ENCODE measurements at regions not wholly inside any gene's neighbourhood (a gene's known extent, or its start where the extent isn't known, plus 50 kb on each side); places are given as distances from the start of the nearest gene placed in this dataset.
"Not testable (repeated sequence)": the region's sequence is repeated elsewhere in the genome, so short reads cannot be mapped to it uniquely, and the experiment has no call there.

DNA sequence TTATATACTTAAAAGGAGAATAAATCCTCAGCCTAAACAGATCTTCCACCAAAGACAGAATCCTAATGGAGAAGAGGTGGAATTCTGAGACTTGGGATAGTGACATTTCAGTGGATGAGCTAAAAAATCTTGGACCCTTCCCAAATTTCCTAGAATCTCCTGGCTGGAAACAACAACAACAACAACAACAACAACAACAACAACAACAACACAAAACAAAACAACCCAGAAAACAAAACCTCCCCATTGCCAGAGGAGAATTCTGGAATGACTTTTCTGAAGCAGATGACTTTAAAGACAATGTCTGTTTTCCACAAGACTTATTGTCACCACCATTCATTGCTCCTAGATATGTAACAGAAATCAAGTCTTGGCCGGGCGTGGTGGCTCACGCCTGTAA, 322.1 kb downstream of the ARL4A start:
- DNase-seq: no peak

DNA sequence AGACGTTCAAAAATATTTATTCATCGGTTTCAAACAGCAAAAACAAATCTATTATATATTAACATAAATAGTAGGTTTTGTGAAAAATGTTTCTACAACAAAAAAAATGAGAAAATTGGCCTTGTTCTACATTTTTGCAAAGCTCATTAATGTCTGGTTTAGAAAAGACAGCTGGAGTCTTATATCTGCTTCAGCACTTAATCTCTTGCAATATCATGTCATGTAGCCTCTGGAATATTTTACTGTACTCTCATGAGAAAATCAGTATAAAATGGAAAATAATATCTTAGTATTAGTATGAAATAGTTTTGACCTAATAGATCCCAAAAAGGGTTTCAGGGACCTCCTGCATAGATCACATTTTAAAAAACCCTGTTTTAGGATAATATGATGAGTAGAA, 326.6 kb downstream of the ARL4A start:
- no peak for DNase-seq

DNA sequence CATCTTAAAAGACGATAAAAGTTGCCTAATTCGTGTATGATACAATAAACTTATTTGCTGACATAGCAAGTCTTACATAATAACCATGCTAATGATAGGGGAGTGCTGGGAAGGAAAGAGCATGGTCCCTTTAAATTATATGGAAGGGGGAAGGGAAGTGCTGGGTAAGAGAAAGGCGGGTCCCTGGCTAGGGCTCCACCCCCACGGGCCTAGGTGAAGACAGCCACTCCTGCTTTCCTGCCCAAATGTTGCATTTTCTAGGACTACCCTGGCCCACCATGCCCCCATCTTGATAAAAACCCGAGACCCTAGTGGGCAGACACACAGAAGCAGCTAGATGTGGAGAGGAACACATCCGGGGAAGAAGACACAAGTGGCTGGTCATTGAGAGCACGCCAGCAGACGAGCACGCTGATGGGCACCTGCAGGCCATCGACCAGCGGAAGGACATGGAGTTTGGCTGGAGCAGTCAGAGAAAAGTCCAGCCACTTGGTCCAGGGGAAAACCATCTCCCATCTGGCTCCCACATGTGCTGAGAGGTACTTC, 328.7 kb downstream of the ARL4A start:
- DNase-seq: no peak

DNA sequence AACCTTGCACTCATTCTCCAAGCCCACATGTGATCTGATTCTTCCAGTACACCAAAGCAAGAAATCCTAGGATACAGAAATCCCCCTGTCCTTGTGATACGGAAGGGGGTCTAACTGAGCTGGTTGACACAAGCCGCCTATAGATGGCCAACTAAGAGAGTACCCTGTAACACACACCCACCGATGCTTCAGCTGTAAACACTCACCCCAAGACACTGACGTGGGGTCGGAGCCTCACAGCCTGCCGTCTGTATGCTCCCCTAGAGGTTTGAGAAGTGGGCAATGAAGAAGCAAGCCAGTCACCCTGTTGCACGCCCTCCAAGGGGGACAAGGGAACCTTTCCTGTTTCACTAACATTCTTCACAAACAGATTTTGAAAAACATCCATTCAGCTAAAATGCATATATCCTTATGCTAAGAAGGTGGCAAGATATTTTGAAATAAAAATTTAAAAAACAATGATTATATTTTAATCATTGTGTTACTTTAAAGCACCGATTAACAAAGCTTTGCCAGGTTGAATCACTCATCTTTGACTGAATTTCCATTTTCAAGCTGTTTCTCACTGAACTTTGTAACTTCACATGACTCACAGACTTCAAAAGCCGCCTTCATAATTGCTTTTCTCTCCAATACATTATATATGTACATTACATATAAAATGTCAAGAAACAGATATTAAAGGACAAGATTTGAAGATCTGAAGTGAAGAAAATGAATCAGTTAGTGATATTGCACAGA, 329.3 kb downstream of the ARL4A start:
- DNase-seq: no peak

DNA sequence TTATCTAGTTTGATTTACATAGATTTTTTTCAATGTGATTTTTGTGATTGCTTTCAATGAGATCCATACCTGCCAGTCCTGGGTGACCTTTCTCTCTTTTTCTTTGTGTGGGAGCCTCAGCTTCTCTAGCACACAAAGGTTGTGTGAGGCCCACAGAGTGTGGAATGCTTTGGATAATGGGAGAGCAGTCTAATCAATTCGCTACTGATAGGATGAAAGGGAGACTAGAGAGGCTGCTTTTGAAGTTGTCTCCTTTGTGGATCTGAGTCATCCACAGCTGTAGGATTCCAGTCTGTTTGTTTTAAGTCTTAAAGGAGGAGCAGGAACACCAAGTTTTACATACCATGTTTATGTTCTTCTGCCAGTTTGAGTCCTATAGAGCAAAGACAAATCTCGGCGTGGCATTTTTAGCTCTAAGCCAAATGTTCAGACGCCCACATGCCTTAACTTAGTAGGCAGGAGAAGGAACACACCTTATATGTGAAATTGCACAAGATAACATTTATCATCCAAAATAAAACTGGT, 330.0 kb downstream of the ARL4A start:
- no peak for DNase-seq

DNA sequence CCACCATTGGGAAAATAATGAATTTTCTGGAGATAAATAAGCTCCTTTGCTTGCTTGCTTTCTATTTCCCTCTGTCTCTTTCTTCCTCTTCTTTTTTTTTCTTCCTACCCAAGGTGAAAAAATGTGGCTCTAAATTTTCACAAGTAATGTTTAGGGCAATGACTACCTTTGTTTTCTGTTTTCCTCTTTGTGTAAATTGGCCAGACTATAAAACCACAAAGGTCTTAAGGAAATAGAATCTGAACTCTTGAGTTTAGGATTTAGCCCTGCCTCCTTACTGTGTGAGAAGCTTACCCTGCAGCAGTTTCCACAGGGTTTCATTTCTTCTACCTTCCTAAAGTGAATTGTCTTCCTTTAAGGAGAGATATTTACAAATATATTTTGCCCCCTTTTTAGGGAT, 330.4 kb downstream of the ARL4A start:
- no peak for DNase-seq

DNA sequence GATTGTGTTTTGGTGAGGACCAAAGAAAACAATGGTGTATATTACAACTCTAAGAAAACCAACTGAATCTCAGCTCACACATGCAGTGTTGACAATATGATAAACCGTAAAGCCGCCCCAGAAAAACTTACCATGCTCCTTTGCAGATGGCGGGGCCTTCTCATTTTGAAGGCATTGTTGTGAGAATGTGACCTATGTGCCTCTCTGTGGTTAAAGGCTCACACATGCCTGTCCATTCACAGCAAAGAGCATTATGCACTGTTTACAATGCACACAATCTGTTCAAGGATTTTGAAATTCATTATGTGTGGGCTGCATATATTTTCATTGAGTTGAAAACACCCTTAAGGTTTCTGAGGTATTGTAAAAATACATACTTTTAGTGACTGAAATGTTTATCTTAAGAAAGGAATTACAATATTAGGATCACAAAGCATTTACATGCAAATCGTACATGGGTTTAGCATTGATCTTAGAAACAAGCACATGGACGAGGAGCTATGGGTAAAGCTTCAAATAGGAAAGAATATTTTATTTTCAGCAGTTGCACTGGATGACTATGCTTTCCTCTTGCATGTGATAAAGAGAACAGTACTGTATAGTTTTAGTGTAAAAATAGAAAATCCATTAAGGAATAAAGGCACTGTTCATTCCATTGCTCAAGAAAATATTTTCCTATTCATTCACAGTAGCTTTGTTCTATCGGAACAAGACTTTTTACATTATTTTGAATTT, 334.3 kb downstream of the ARL4A start:
- DNase-seq: no peak

DNA sequence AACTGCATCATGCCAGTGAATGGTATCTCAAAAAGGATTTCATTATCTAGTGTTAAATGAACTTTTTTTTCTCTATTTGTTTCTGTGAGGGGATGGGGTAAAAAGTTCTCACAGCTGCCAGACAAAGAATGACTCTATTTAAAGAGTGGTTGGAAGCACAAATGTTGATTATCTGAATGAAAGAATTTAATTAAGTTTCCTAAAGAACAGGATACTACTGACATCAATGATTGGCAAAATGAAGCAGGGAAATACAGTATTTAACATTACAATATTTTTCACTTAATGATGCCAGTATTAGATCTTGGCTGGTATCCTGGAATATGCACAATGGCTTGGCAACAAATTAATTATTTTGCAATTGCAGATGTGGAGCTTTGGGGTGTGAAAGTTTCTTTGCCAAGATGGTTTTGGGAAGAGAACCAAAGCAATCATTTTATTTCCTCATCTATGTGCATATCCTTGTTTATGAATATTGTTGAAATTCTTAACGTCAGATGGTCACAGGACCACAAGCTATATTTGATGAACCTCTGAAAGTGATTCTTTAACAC, 336.8 kb downstream of the ARL4A start:
- no peak for DNase-seq

DNA sequence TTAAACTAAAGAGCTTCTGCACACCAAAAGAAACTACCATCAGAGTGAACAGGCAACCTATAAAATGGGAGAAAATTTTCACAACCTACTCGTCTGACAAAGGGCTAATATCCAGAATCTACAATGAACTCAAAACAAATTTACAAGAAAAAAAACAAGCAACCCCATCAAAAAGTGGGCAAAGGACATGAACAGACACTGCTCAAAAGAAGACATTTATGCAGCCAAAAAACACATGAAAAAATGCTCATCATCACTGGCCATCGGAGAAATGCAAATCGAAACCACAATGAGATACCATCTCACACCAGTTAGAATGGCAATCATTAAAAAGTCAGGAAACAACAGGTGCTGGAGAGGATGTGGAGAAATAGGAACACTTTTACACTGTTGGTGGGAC, 337.6 kb downstream of the ARL4A start:
- DNase-seq: not testable (repeated sequence)

DNA sequence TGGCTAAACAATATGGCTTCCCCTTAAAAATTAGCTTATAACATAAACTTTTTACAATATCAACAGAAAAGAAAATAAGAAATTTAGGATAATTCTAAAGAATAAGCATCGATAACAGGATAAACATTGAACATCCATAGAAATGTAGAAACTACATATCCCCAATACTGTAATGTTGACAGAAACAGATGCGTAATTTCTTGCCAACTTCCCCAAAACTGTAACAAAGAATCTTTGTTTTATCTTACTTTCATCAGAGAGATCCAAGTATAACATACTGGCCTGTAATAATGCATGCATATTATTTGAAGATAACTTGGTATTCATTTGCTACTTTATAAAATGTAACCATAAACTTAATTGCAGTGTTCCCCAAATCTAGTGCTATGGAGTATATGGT, 339.9 kb downstream of the ARL4A start:
- no peak for DNase-seq

DNA sequence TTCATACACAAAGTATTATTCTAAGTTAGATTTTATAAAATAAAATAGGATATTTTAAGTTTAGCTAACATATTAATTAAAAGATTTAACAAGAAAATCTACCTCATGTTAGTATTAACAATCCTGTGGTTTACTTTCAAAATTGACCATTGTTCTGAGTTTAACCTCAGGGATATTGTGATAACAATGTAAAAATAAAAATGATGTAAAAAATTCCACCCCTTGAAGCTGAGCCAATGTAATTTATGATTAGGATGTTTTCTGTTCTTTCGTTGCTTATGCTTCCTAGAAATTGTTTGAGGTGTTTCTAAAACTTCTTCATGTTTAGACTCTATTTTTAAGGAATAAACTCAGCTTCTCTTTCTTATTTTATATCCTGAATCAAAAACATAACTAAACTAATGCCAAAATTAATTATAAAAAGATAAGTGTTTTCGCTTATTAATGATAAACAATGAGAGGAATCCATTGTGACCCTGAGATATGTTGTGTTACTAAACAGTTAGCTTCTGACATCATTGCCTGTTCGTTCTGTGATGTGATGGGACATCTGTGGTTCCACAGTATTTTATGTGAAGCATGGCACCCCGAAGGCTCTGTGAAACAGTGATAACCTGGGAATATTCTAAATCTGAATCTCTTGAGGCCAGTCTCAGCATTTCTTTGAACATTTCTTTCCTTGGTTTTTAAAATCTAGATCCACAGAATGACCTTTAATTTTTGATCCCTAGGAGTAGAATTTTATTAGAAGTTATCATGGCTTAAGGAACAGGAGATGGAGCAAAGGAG, 340.8 kb downstream of the ARL4A start:
- DNase-seq: no peak

DNA sequence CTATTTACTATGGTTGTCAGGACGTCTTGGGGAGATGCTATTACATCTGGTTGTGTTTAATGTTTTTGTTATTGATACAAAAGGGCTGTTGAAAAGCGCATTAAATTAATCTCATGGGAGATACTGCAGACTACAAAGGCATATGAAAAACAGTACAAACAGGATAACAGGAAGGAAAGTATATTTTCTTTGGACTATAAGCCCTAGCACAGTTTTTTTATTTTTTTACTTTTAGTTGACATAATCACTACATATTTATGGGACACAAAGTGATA, 341.3 kb downstream of the ARL4A start:
- DNase-seq: no peak

DNA sequence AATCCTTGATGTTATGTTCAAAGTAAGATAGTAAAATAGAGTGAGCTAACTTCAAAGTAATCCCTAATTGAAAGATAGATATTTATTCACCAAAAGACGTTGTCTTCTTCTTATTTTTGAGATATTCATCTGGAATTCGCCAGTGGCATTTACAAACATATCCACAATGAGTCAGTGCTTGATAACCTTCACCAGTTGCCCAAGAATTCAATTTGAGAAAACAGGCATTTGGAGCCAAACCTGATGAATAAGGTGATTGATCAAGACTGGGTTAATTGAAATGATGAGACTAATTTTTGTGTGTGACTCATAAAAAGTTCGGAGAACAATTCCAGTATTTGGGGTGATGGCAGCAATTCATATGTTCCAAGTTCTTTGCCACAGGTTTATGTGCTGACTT, 344.0 kb downstream of the ARL4A start:
- no peak for DNase-seq

DNA sequence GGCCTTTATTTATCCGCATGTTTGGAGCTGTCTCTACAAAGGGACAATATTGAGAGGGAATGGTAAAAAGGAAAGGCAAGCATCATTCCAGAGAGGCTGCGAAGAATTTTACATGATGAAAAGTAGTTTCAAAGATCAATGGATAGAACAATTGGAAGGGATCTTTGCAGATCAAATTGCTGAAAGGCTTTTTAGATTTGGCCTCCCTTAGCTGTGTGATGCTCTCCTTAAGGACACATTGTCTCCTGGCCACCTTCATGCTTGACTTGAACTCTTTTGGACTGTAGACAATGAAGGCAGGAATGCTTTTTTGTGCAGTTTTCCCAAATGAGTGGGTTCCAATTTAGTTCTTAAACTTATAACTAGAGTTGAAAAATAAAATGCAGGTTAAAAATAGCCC, 344.7 kb downstream of the ARL4A start:
- no peak for DNase-seq

DNA sequence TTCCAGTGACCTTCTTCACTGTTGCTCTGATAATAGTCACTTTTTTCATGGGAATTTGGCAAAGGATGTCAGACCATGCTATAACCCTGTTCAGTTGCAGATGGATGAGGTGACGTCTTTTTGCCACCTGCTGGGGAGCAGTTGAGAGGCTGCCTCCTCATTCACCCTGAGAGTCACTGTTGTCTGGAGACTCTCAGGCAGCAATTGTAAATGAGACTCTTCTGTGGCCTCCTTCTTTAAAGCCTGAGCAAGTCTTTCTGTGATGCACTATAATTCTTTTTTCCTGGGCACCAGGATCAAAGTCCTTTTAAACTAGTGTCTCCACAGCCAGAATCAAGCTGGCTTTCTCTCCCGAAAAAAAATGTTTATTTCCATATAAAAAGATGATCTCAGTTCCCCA, 345.1 kb downstream of the ARL4A start:
- DNase-seq: no peak

DNA sequence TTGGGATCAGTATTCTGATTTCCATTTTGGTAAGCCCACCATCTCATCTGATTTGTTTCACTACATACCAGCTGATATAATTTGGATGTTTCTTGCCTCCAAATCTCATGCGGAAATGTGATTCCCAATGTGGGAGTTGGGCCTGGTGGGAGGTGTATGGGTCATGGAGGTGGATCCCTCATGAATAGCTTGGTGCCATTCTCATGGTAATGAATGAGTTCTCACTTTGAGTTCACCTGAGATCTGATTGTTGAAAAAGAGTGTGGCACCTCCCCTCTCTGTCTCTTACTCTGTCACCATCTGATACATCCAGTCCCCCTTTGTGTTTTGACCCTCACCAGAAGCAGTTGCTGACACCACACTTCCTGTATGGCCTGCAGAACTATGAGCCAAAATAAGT, 347.3 kb downstream of the ARL4A start:
- DNase-seq: no peak

DNA sequence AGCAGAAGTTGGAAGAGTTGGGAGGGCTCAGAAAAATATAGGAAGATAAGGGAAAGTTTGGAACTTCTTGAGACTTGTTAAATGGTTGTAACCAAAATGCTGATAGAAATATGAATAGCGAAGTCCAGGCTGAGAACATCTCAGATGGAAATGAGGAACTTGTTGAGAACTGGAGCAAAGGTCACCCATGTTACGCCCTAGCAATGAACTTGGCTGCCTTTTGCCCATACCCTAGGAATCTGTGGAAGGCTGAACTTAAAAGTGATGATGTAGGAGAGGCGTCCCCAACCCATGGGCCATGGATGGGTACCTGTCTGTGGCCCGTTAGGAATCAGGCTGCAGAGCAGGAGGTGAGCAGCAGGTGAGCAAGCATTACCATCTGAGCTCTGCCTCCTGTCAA, 347.8 kb downstream of the ARL4A start:
- no peak for DNase-seq

DNA sequence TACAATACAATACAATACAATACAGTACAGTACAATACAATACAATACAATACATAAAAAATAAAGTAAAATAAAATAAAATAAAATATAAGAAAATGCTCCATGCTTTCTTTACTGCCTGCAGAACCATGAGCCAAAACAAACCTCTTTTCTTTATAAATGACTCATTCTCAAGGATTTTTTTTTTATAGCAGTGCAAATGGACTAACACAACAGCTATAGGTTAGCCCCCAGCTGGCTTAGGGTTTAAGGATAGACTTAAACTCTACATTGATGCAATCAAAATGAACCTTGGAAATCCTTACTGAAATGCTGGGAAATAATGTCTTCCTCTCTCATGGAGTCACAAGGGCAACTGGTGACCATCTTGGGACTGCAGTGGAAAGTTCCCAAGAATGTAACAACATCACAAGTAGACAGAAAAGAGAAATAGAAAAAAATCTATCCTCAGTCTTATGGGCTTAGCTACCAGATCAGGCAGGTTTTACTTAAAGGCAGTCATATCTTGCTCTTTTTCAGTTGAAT, 348.9 kb downstream of the ARL4A start:
- DNase-seq: no peak

DNA sequence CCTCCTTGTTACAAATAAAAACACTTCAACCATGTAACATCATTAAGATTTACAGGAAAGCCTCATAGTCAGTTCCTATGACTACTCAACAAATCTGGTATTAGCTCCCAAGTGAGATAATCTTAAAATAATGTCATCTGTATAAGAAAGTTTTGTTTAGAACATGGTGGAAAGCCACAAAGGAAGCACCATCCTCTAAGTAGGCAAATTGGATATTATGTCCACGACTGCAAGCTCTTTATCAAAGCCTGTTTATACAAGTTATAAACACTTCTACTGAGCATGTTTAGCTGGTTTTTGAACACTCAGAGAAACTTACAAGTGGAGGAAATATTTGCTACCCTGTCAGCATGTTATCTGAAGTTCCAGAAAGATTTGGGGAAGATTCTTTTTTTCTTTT, 349.8 kb downstream of the ARL4A start:
- no peak for DNase-seq

DNA sequence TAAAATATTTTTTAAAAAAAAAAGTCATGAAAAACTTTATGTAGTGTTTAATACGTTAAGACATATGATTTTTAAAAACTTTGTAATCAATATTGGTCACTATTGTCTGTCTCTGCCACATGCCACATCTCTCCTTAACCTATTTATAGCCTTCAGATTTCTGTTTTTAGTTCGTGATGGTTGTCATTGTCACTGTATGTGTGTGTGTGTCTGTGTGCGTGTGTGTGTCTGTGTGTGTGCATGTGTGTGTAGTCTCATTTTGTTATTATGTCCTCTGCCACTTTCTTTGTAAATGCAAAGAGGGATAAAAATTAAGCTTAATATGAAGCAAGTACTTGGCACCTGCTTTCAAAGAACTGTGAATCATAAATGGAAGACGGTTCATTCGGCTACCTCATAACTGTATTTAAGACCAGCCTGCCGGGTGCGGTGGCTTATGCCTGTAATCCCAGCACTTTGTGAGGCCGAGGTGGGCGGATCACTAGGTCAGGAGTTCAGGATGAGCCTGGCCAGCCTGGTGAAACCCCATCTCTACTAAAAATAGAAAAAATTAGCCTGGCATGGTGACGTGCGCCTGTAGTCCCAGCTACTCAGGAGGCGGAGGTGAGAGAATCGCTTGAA, 354.0 kb downstream of the ARL4A start:
- DNase-seq: no peak

DNA sequence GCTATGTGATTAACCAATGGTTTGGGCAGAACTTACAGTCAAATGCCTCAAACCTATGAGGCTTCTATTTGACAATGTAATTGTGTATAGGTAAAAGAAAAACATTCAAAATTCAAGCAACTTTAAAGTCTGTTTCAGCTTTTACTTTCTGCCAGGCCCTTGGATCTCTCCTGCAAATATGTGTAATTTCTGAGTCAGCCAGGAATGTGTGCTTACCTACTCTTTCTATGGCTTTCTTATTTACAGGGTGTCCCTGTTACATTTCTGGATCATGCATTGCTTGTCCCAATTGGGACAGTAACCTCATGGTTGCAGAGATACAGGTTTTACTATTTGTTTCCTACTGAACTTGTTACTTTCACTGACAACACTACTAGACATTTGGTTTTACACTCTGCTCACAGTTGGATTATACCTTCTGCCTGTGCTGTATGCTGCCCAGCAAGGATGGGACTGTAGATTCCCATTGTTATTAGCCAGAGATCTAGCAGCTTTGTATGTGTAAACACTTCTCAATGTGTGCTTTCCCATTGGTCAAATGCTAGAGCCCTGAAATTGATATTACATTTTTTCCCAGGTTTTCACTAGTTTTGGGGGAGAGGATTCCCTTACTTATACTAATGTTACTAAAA, 355.3 kb downstream of the ARL4A start:
- no peak for DNase-seq

DNA sequence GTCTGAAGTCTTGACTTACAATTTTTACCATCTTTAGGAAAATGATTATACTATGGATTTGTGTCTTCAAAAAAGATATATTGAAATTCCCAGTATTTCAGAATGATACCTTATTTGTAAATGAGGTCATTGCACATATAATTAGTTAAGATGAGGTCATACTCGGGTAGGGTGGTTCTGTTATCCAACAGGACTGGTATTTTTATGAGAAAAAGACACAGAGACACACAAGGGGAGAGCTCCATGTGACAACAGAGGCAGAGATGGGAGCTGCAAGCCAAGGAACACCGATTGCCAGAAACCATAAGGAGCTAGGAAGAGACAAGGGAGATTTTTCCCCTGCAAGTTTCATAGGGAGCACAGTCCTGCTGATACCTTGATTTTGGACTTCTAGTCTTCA, 356.9 kb downstream of the ARL4A start:
- DNase-seq: no peak
